MCF 10A (cell line): ENCODE measurements at regions not wholly inside any gene's neighbourhood (a gene's known extent, or its start where the extent isn't known, plus 50 kb on each side); places are given as distances from the start of the nearest gene placed in this dataset.
"Not testable (repeated sequence)": the region's sequence is repeated elsewhere in the genome, so short reads cannot be mapped to it uniquely, and the experiment has no call there.

Source experiments
- BruUV-seq: library from RNA; stranded (reverse); fragments of 400-500 nt; replicated peaks from 2 replicates; lab custom pipeline; 2021; lab: Mats Ljungman, UMichigan
- CTCF ChIA-PET: fragments of 300-600 bp; sonication (Branson Sonifier 250); formaldehyde crosslinking; extraction: SDS; loops from one replicate; lab custom pipeline; 2021; ENCODE audit warnings: antibody characterized with exemption, inconsistent platforms; lab: Yijun Ruan, JAX
- POLR2A ChIA-PET: fragments of 300-600, 350-650 bp; sonication (Branson Sonifier 250); formaldehyde crosslinking; extraction: SDS; loops from one replicate; lab custom pipeline; 2020; ENCODE audit warnings: antibody characterized with exemption, inconsistent platforms; lab: Yijun Ruan, JAX
- DNase-seq: peaks from one replicate; pipeline ENCODE4 v3.0.0-alpha.2; 2018; ENCODE audit not compliant: unreplicated experiment
- H3K27ac Mint-ChIP-seq: one replicate; pipeline ENCODE4 v1.8.0; 2022; ENCODE audit warnings: mild to moderate bottlenecking, low read depth, mixed read lengths; ENCODE audit not compliant: unreplicated experiment
- H3K27me3 Mint-ChIP-seq: one replicate; pipeline ENCODE4 v1.8.0; 2022; ENCODE audit warnings: mixed read lengths; ENCODE audit not compliant: insufficient read depth, unreplicated experiment
- H3K36me3 Mint-ChIP-seq: one replicate; pipeline ENCODE4 v1.8.0; 2022; ENCODE audit warnings: mild to moderate bottlenecking, moderate library complexity, mixed read lengths; ENCODE audit not compliant: insufficient read depth, unreplicated experiment
- H3K4me1 Mint-ChIP-seq: one replicate; pipeline ENCODE4 v1.8.0; 2022; ENCODE audit warnings: mixed read lengths; ENCODE audit not compliant: insufficient read depth, unreplicated experiment
- H3K4me3 Mint-ChIP-seq: one replicate; pipeline ENCODE4 v1.8.0; 2022; ENCODE audit warnings: mild to moderate bottlenecking, moderate library complexity, mixed read lengths; ENCODE audit not compliant: unreplicated experiment
- H3K9me3 Mint-ChIP-seq: one replicate; pipeline ENCODE4 v1.8.0; 2022; ENCODE audit warnings: mixed read lengths; ENCODE audit not compliant: unreplicated experiment
- CTCF ChIP-seq: fragments of 200-600 bp; IDR thresholded peaks from one replicate; pipeline ENCODE4 v1.8.0; 2022; ENCODE audit warnings: antibody characterized with exemption, mild to moderate bottlenecking; ENCODE audit not compliant: unreplicated experiment
- intact Hi-C: fragments of 100-400 bp; cut with micrococcal nuclease; formaldehyde crosslinking; loops from 2 replicates; pipeline ENCODE4 v1.14.1; 2022

- Mint-ChIP-seq H3K9me3 (no peaks in the 10 kb centered on the region), H3K4me3 (no peak overlapping the region), H3K27me3 (no peaks in the 10 kb centered on the region), H3K27ac (no peak overlapping the region), H3K36me3 (no peaks in the 10 kb centered on the region), H3K4me1 (no peaks in the 10 kb centered on the region)
- ChIA-PET CTCF (interaction anchor here (0.5 kb wide), 1 partner anchor 106 kb away, joined by 3 read pairs; no protein-coding TSS in a partner anchor), POLR2A (no interaction called here)
- BruUV-seq, result no TSS peak
- no peak for DNase-seq
- TF ChIP-seq CTCF, result no peak
- intact Hi-C loops, result no loop called here
Observed at GRCh38 chr14:27634056-27634970, 1036.5 kb upstream of the NOVA1 start.

GRCh38 chr14:27640688-27641087 is 1042.9 kb upstream of the NOVA1 start:
- H3K4me1 Mint-ChIP-seq, H3K36me3 Mint-ChIP-seq, intact Hi-C loops, POLR2A ChIA-PET, H3K27ac Mint-ChIP-seq, H3K4me3 Mint-ChIP-seq, H3K27me3 Mint-ChIP-seq, DNase-seq, BruUV-seq, CTCF ChIA-PET, H3K9me3 Mint-ChIP-seq: not testable (repeated sequence)

- POLR2A ChIA-PET, result no interaction called here
- BruUV-seq, result no TSS peak
- TF ChIP-seq CTCF, result no peak
- Mint-ChIP-seq H3K27ac (no peak overlapping the region), H3K27me3 (no peaks in the 10 kb centered on the region), H3K36me3 (no peaks in the 10 kb centered on the region), H3K4me3 (no peak overlapping the region), H3K9me3 (peaks cover 7% of the 10 kb centered on the region), H3K4me1 (no peaks in the 10 kb centered on the region)
- intact Hi-C loops, result no loop called here
- CTCF ChIA-PET, result no interaction called here
- DNase-seq, result no peak
Observed at GRCh38 chr14:27642251-27642866, 1044.5 kb upstream of the NOVA1 start.

- no TSS peak for BruUV-seq
- ChIA-PET CTCF (no interaction called here), POLR2A (interaction anchor here (0.7 kb wide), 1 partner anchor 360 kb away, joined by 3 read pairs; no protein-coding TSS in a partner anchor)
- DNase-seq, result no peak
- no peak overlapping the region for H3K4me3 Mint-ChIP-seq
- H3K9me3 Mint-ChIP-seq, result peaks cover 22% of the 10 kb centered on the region
- intact Hi-C loops, result no loop called here
- no peak for TF ChIP-seq CTCF
- H3K36me3 Mint-ChIP-seq, result no peaks in the 10 kb centered on the region
- peaks cover 15% of the 10 kb centered on the region for H3K27me3 Mint-ChIP-seq
- no peaks in the 10 kb centered on the region for H3K4me1 Mint-ChIP-seq
- no peak overlapping the region for H3K27ac Mint-ChIP-seq
Observed at GRCh38 chr14:27660683-27661082, 1062.8 kb upstream of the NOVA1 start.
